Esophagus muscularis mucosa (tissue), 4 donors: ENCODE measurements at regions not wholly inside any gene's neighbourhood (a gene's known extent, or its start where the extent isn't known, plus 50 kb on each side); places are given as distances from the start of the nearest gene placed in this dataset.

ENCODE experiments used
- DNase-seq: peaks from one replicate; pipeline ENCODE4 v3.0.0-alpha.2; 2017; ENCODE audit errors: extremely low spot score
- H3K27ac ChIP-seq, 4 donors: fragments of 200-600 bp; sonication (generic); replicated peaks in 1 of 4; 1 replicate in 3 of 4; 2 replicates in 1 of 4; pipeline ENCODE4 v1.5.1; 2016 to 2019; ENCODE audit warnings: mild to moderate bottlenecking in 1 of 4
- H3K27me3 ChIP-seq, 4 donors: fragments of 200-600 bp; sonication (generic); one replicate each; pipeline versions ENCODE4 v1.5.1 to v1.6.0; 2016 to 2019
- H3K36me3 ChIP-seq, 4 donors: fragments of 200-600 bp; sonication (generic); one replicate each; pipeline ENCODE4 v1.5.1; 2016 to 2019
- H3K4me1 ChIP-seq, 4 donors: fragments of 200-600 bp; sonication (generic); one replicate each; pipeline ENCODE4 v1.5.1; 2016 to 2019
- H3K4me3 ChIP-seq, 4 donors: fragments of 200-600 bp; sonication (generic); 1 replicate in 2 of 4; 2 replicates in 2 of 4; pipeline ENCODE4 v1.5.1; 2016 to 2019; ENCODE audit warnings: mild to moderate bottlenecking in 4 of 4, moderate library complexity in 1 of 4
- H3K9me3 ChIP-seq, 4 donors: fragments of 200-600 bp; sonication (generic); 1 replicate in 3 of 4; 2 replicates in 1 of 4; pipeline ENCODE4 v1.5.1; 2016 to 2019
- CTCF ChIP-seq, 3 experiments: fragments of 200-600 bp in 2 of 3; fragments of 450-650 bp in 1 of 3; sonication (generic) in 2 of 3; IDR thresholded peaks; one replicate each; pipeline ENCODE4 v1.5.1; 2017 to 2019; ENCODE audit warnings: antibody characterized with exemption in 3 of 3, mild to moderate bottlenecking in 2 of 3, moderate library complexity in 1 of 3
- EP300 ChIP-seq: sonication (generic); formaldehyde crosslinking; IDR thresholded peaks from one replicate; pipeline ENCODE4 v1.6.1; 2017; ENCODE audit warnings: antibody characterized with exemption
- POLR2A ChIP-seq: fragments of 450-650 bp; IDR thresholded peaks from one replicate; pipeline ENCODE4 v1.6.1; 2017; ENCODE audit warnings: antibody characterized with exemption, moderate library complexity, mild to moderate bottlenecking, low read depth
- POLR2AphosphoS5 ChIP-seq, 2 donors: sonication (generic); formaldehyde crosslinking; IDR thresholded peaks; one replicate each; pipeline ENCODE4 v1.6.1; 2017; ENCODE audit warnings: antibody characterized with exemption in 2 of 2
- WGBS: methylation state at CpG from one replicate; pipeline ENCODE4 v1.1.5; 2018; 5-methylcytosine and 5-hydroxymethylcytosine counted together
- intact Hi-C: fragments of 100-400 bp; cut with DNase I; formaldehyde crosslinking; loops from one replicate; pipeline ENCODE4 v1.15.1; 2023

- 92% methylated on average over 2 of the region's 2 CpGs for WGBS
- peaks cover 0 to 17% (median 5%) of the 10 kb centered on the region in 4 donors for H3K4me1 ChIP-seq
- no peak overlapping the region for H3K4me3 ChIP-seq
- no peaks in the 10 kb centered on the region for H3K27me3 ChIP-seq
- H3K36me3 ChIP-seq, result no peaks in the 10 kb centered on the region
- no peak overlapping the region for H3K27ac ChIP-seq
- TF ChIP-seq POLR2AphosphoS5 (IDR thresholded peaks at IDR 0.05) (no peak), POLR2A (no peak), CTCF (IDR thresholded peaks at IDR 0.05) (no peak), EP300 (no peak)
- DNase-seq, result no peak
- no peaks in the 10 kb centered on the region for H3K9me3 ChIP-seq
- intact Hi-C loops, result no loop called here
These were observed 769.0 kb upstream of the NR2F2 start for GRCh38 chr15:95561463-95561862.

DNA sequence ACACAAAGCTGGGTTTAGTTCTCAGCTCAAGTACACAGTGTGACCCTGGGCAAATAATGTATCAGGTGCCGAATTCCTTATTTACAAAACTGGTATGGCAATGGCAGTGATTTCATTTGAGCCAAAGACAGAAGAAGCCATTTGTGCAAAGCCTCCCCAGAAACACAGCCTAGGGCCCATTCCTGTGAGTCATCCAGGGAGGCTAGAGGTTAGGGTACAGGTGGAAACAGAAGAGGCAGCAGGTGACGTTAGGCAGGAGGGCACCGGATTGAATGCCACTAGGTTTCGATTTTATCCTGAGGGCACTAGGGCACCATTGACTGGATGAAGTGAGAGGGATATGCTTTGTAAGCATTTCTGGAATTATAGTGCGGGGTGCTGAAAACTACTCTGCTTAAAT lies 766.9 kb upstream of the NR2F2 start:
- intact Hi-C loops, result no loop called here
- DNase-seq, result no peak
- Histone ChIP-seq H3K4me1 (no peaks in the 10 kb centered on the region), H3K9me3 (no peaks in the 10 kb centered on the region), H3K27ac (no peak overlapping the region), H3K27me3 (no peaks in the 10 kb centered on the region), H3K4me3 (no peak overlapping the region), H3K36me3 (no peaks in the 10 kb centered on the region)
- TF ChIP-seq POLR2AphosphoS5 (IDR thresholded peaks at IDR 0.05) (no peak), POLR2A (no peak), EP300 (no peak), CTCF (IDR thresholded peaks at IDR 0.05) (no peak)
- WGBS, result 100% methylated on average over 5 of the region's 5 CpGs

DNA sequence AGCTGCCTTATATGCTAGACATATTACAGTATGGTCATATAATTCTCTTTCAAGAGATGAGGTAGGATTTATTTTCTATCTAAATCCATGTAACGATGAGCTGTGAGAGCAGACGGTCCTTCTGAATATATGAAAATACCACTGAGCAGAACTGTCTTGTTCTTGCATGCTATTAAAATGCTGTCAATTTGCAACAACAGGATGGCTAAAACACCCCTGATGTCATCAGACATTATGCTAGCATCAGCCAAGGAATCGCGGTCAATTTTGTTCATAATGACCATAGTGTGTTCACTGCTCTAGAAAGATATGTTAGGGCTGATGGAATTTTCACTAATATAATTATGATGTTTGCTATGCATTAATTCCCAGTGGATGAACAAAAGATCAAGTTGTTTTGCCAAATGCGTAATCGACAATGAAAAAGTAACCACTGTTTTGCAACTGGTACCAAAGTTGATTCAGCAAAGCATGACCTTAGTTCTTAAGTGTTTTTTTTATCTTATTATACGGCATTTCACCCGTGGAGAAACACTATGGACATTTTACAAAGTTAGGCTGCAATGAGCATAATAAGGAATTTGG lies 765.4 kb upstream of the NR2F2 start:
- no peak for TF ChIP-seq POLR2A
- no peak for TF ChIP-seq EP300
- no peak for TF ChIP-seq CTCF (IDR thresholded peaks at IDR 0.05)
- no peak for TF ChIP-seq POLR2AphosphoS5 (IDR thresholded peaks at IDR 0.05)
- no peak overlapping the region for H3K27ac ChIP-seq
- 87% methylated on average over 8 of the region's 8 CpGs for WGBS
- DNase-seq, result no peak
- H3K36me3 ChIP-seq, result no peaks in the 10 kb centered on the region
- H3K9me3 ChIP-seq, result no peaks in the 10 kb centered on the region
- intact Hi-C loops, result no loop called here
- H3K4me1 ChIP-seq, result no peaks in the 10 kb centered on the region
- no peak overlapping the region for H3K4me3 ChIP-seq
- no peaks in the 10 kb centered on the region for H3K27me3 ChIP-seq

DNA sequence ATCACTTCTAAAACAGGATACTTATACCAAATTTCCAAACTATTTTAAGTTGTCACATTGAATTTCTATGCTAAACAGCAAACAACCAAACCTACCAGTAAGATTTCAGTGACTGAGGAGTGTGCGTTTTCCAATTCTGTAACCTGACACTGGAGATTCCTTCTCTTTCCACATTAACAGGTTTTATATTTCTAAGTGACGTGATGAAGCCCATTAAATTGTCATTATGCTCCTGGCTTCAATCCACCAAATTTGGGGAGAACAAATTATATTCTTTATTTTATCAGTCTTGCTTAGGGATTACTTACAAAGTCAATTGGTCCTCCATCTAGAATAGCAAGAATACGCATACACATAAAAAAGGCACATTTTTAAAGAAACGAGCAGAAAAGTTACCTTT lies 764.8 kb upstream of the NR2F2 start:
- no peak overlapping the region for H3K4me3 ChIP-seq
- intact Hi-C loops, result no loop called here
- no peak overlapping the region for H3K27ac ChIP-seq
- H3K9me3 ChIP-seq, result no peaks in the 10 kb centered on the region
- TF ChIP-seq POLR2AphosphoS5 (IDR thresholded peaks at IDR 0.05), result no peak
- no peak for TF ChIP-seq POLR2A
- TF ChIP-seq EP300, result no peak
- no peak for TF ChIP-seq CTCF (IDR thresholded peaks at IDR 0.05)
- H3K27me3 ChIP-seq, result no peaks in the 10 kb centered on the region
- H3K36me3 ChIP-seq, result no peaks in the 10 kb centered on the region
- H3K4me1 ChIP-seq, result no peaks in the 10 kb centered on the region
- no peak for DNase-seq
- 76% methylated on average over 4 of the region's 4 CpGs for WGBS

DNA sequence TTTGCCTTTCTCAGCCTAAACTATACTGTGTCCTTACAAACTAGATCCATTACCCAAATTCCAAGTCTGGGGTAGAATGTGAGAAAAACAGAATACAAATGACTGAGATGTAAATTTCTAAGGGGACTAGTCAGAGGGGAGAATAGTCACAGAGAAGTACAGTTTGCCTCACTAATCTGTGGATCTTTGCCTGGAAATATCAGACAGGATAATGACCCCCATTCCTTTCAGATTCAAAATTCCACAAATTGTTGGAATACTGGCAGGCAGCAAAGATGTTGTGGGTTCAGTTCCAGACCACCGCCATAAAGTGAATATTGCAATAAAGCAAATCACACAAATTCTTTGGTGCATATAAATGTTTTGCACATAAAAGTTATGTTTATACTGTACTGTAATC lies 762.8 kb upstream of the NR2F2 start:
- intact Hi-C loops, result no loop called here
- Histone ChIP-seq H3K9me3 (peaks cover 0 to 13% (median 11%) of the 10 kb centered on the region in 4 donors), H3K27me3 (no peaks in the 10 kb centered on the region), H3K4me1 (no peaks in the 10 kb centered on the region), H3K36me3 (no peaks in the 10 kb centered on the region), H3K4me3 (no peak overlapping the region), H3K27ac (no peak overlapping the region)
- WGBS, result 77% methylated on average over 1 of the region's 1 CpG
- DNase-seq, result no peak
- TF ChIP-seq POLR2A, result no peak
- TF ChIP-seq POLR2AphosphoS5 (IDR thresholded peaks at IDR 0.05), result no peak
- TF ChIP-seq CTCF (IDR thresholded peaks at IDR 0.05), result no peak
- TF ChIP-seq EP300, result no peak
